ENCODE measurements at regions not wholly inside any gene's neighbourhood (a gene's known extent, or its start where the extent isn't known, plus 50 kb on each side); places are given as distances from the start of the nearest gene placed in this dataset.

DNA sequence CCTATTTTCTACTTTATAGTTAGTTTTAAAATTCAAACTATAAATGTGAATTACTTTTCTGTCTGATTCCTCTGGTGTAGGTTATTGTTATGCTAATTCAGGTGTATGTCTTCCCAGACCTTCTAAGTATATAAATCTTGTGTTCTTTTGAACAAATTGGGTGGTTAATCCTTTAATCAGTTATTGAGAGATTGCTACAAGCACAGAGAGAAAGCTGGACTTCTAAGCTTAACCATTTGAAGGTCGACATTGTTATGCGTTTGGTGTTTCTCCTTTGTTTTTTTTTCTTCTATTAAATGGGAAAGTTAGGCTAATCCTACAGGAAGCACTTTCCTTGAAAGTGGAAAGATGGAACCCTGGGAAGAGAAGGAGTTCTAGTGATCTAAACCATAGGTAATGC is 592.6 kb downstream of the SLC4A3 start:
- no peak for DNase-seq

DNA sequence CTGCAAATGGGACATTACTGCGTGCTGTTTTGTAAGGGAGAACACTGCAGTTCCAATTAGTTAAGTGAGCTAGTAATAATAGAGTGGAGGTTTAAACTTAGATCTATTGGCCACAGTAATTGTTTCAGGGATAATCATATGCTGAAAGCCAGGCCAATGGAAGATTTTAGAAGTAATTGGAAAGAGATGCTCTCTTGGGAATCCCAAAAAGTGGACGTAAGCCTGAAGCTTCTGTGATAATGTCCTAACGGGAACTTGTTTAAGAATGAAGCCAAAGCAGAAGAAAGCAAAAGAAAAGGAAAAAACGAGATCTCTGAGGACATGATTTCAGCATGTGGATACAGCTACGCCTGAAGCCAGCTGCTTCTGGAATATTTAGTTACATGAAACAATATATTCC is 594.6 kb downstream of the SLC4A3 start:
- no peak for DNase-seq

DNA sequence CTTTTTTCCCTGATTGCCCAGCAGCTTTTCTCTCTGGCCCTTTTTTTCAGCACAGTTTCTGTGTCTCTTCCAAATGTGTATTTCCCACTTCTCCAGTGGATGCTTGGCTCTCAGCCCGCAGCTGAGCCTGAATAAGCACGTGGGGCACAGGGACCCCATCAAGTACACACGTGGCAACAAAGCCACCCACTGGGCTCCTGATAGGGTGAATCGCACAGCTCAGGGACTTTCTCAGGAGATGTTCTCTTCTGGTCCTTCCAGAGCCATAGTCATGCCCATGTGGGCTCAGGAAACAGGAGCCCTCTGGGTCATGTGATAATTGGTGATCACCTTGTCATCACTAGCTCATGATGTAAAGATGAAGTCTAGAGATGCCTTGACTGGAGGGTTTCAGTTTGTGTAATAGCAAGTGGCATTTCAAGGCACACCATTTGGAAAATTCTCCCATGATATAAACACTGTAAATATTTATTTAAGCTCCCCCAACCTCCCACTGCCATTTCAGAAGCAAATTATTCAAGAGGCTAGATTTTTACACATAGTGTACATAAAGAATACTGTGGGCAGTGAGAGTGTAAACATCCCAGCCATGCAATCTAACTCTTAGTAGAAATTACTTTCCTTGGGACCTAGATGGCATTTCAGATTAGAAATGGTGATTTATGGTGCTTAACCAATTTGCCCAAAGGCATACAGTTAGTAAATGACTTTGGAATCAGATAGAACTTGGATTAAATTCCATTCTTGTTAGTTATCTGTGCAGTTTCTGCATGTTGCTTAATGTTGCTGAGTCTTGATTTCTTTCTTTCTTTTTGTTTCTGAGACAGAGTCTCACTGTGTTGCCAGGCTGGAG is 597.5 kb downstream of the SLC4A3 start:
- DNase-seq: peak; percentile 76

DNA sequence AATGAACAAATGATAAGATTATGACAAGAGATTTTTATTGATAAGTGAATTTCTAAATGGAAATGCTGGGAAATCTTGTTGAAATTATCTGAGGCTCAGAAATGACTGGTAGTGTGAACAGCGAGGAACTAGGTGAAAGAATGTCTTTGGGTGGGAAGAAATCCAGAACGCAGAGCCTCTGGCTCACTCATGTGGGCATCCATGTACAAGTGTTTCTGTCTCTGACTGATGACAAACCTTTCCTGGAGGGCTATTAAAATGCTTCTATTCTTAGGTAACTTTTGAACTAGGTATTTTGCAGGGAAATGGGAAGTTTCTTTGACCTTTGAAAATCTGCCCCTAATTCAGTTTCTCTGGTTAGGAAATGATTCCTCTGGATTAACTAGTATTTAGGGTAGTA is 598.6 kb downstream of the SLC4A3 start:
- no peak for DNase-seq

DNA sequence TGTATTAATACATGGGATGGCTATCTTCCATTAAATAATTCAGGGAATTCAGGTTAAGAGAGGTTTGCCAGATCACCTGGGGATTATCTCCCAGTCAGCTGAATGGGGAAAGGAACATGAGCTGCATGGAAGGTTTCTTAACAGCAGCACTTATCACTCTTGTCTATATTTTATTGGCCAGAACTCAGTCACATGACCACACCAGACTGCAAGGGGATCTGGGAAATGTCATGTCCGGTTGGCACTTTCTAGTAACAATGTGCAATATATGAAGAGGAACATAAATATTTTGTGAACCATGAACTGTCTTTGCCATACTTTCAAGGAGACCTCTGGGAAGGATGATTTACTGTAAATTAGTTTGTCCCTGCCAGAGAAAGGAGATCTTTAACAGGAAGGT is 599.1 kb downstream of the SLC4A3 start:
- no peak for DNase-seq

DNA sequence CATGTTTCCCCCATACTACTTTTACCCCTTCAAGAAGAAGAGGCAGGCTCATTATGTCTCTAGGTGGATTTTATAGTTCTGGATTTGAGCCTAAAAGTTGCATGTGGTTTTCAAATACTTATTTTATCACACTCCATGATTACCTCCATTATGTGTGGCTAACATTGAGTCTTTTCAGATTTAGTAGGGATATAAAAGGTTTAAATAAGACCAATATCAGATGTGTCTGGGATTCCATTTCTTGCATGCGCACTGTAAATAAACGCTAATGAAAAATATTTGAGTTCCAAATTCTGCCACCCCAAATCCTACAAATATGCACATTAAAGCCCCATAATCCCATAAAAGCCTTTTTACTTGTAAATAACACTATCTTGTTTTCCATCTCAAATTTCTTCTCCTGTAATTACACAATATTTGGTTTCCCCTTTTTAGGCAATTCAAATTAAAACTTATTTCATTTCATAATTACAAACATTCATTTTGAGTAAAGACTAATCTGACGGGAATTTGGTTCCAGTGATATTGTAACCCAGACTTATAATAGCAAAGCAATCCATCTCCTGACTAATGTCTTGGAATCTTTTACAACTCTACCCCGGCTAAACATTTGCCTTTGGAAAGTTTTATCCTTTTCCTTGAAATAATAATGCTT is 600.0 kb downstream of the SLC4A3 start:
- no peak for DNase-seq

DNA sequence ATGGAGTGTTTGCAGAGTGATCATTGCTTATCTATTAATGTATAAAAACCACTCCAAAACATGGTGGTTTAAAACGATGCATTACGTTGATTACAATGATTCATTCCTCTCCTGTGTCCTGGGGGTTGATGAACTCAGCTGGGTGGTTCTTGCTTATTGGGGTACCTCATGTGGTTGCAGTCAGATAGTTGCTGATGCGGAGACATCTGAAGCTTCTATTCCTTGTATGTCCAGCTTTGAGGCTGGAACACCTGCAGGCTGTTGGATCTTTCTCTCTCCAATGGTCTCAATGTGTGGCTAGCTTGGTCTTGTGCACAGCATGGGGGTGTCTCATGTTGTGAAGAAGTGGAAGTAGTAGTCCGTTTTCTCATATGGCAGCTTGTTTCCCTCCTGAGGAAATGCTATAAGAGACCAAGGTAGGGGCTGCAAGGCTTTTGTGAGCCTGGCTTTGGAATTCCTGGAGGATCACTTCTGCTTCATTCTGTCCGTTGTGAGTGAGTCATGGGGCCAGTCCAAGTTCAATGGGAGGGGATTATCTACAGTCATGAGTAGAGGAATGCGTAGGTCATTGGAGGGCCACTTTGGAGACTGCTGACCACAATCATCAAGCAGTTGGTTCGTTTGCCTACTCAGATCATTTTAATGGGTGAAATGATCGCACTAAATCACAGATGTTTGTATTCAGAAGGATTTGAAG is 601.0 kb downstream of the SLC4A3 start:
- DNase-seq: no peak

DNA sequence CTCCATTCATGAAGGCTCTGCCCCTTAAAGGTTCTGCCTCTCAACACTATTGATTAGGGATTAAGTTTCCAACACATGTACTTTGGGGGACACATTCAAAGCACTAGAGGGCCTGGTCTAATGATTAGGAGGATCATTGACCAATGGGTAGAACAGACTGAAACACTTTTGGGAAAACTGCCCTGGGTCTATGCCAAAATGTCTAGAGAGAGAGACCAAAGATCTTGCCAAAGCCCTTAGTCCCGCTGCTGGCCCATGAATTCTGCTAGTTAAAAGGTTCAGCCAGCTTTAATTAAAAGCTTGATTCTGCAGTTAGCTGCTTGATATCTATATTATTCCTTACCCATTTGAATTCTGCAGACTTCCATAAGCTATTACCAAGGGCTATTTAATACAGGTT is 613.2 kb downstream of the SLC4A3 start:
- DNase-seq: no peak

DNA sequence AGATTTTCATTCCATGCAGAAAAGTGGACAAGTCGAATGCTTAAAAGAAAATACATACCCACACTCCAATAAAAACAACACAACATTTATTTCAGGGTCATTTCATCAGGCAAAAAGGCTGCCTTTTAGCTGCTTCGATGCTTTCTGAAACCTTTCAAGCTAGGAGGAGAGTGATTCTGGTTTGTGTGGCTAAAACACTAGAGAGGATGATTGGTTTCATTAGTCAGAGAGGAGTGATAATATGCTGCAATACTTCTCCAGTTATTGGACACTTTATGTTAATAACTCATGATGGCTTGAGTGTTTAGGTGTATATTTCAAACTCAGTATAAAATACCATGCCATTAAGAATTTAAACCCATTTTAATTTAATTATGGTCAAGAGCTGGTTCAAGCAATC is 614.0 kb downstream of the SLC4A3 start:
- DNase-seq: no peak

DNA sequence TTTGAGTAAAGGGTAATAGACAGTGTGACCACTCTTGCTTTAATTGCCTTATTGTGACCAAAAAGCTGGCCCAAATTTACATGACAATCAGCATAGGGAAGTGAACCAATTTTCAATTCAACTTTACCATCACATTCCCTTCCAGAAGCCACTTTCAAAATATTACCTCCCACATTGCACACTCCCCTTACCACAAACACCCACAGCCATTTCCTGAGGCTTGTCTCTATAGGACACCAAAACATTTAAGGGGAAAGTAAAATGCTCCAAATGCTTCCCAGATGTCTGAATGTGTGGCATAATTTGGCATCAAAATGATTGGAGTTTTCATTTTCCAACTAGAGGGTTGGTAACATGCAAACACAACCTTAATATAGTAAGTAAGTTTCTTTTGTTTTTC is 616.1 kb downstream of the SLC4A3 start:
- DNase-seq: no peak

DNA sequence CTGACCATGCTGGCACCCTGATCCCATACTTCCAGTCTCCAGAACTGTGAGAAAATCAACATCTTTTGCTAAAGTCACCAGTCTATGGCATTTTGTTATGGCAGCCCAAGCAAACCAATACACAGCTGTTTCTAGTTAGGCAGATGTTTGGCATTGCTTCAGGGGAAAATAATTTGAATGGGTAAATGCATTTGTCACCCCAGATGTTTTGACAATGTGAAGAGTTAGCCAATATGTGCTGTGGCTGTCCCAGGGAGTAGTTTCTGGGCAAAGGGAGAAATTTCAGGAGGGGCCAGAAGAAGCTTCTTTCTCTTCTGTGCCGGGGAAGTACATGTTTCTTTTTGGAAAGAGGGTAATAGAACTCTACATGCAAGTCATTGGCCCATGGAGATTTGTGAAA is 619.0 kb downstream of the SLC4A3 start:
- DNase-seq: no peak

DNA sequence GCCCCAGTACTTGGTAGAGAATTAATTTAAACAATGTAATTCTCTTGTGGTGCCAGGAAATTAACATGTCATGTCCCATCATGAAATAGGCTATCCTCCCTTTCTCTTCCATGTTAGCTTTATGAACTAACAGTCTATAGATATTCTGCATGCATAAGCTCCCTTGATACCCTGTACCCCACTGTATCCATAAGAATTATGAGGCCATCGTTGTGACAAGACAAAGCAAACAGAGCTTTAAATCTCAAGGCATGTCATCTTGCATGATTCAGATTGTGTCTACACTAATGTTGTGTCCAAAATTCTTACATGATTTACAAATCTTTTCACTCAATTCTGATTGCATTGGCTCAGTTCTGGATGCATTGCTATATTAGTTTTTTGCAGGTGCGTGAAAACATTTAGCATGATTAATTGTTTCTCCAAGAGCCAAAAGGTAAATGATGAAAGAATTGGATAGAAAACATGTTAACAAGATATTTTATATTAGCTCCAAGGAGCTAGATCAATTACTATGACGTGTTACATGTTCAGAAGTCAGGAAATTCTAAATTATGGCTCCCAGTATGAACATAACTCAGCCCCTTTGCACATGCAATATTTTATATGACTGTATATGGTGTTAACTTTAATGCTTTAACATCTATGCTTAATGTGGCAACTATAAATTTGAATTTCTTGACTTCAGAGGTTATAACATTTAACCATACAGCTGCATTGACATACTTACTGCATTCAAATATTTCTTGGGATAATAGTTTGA is 620.3 kb downstream of the SLC4A3 start:
- DNase-seq: no peak

DNA sequence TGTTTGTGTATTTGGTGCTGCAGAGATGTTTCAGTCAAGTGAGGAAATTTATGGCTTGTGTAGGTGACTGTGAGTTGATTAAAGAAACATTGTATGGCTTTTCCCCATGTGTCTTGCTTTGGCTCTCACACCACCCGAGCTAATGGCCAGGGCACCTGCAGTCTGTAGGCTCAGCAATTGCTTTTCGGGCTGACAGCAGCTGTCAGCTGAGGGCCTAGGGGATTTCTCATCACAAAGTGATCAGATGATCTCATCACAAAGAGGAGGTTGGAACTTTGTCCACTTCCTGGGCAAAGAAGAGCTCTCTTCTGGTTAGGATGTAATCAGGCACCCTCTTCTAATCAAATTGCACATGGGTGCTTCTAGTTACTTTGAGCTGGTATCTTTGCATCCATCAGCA is 632.2 kb downstream of the SLC4A3 start:
- DNase-seq: no peak

DNA sequence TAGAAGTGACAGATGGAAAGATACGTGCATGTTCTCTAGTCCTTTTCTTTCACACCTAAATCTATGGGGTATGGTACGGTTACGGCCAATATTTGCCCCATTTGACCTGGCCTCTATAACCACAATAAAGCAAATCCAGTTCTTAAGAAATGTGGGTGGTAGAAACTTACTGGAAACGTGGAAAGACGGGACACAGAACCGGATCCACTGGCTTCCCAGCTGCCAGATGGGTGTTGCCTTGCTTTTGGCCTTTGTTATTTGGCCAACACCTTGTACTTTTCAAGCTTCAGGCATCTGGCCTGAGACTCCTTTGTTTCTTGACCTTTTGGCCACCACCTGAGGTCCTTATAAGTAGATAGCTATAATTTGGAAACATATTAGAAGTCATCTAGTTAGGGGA is 635.9 kb downstream of the SLC4A3 start:
- DNase-seq: no peak

DNA sequence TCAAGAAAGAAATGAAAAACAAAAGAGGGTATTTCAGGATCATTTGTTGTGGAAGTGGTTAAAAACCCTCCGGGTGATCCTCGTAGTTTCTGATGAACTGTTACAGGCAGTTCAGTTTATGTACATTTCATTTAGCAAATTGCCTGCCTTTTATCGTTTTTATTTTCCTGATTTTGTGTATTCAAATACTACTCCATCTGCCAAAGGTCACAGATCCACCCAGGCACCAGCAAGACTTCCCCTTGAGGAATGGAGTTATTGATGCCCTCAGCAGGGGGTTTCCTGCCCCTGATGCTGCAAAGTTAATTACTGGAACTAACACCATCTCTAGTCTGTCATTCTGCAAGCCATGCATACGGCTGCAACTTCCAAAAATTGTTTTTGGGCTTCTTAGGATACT is 641.9 kb downstream of the SLC4A3 start:
- DNase-seq: no peak

DNA sequence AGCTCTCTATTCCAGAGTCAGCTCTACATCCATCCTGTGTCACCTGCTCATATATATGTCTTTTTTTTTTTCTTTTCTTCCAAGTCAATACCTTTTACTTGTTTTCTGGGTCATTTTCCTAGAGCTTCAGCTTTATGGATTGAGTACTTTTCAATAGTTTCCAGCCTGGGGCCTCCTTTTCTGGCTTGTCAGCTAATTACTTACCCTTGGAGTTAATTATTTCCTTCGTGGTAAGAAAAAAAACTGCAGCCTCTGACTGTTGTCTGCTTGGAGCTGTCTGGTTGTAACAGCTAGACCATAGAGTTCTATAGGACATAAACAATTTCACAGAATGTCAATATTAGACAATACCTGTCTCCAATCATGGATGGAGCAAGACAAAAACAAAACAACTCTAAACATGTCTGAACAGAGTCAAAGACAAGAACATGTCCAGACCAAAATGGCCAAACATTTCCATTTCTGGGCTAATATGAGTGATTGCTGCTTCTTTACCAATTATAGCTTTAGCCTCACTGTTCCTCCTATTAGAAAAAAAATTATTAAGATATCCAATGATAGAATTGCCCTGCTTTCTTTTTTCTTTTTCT is 643.1 kb downstream of the SLC4A3 start:
- no peak for DNase-seq

DNA sequence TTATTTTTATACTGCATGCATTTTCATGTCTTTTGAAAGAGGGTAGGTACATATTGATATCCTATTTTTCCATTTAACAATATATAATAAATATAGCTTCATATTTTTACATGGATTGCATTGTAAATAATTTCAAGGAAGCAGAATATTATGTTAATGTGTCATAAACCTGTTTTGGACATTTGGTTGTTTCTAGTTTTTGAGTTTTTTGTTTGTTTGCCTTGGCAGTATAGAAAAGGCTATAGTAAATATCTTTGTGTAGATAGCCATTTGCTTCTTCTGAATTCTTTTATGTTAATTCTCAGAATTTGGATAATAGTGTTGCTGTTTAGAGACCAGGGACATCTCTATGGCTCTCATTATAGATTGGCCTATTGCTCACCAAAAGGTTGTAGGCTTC is 645.2 kb downstream of the SLC4A3 start:
- DNase-seq: no peak

DNA sequence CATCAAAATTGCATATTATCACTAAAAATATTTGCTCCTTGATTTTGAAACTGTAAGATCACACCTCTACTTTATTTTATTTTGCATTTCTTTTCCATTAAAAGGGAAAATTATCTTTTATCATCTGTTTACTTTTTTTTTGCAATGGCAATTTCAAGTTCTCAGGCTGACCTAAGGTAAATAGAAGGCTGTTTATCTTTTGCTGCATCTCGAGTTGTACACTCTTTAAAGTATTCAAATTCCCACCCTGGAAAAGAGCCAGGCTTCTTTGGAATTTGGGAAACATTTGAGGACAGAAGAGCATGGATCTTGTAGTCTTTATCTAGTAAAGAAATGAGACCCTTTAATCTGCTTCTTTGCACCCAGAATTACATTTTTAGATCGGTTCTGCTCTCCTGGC is 645.7 kb downstream of the SLC4A3 start:
- no peak for DNase-seq

DNA sequence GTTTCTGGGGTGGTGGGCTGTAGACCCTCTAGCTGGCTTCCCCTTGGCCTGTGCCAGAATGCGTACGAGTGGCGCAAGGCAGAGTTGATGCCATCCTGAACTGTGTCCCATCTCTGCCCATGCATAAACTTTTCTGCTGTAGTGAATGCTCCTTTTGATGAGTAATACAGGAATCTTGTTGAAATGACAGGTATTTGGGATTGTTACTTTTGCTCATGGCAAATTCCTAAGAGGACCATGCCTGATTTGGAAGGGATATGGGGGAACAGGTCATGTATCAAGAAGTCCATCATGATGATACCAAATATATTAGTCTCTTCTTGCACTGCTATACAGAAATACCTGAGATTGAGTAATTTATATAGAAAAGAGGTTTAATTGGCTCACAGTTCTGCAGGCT is 648.0 kb downstream of the SLC4A3 start:
- no peak for DNase-seq

DNA sequence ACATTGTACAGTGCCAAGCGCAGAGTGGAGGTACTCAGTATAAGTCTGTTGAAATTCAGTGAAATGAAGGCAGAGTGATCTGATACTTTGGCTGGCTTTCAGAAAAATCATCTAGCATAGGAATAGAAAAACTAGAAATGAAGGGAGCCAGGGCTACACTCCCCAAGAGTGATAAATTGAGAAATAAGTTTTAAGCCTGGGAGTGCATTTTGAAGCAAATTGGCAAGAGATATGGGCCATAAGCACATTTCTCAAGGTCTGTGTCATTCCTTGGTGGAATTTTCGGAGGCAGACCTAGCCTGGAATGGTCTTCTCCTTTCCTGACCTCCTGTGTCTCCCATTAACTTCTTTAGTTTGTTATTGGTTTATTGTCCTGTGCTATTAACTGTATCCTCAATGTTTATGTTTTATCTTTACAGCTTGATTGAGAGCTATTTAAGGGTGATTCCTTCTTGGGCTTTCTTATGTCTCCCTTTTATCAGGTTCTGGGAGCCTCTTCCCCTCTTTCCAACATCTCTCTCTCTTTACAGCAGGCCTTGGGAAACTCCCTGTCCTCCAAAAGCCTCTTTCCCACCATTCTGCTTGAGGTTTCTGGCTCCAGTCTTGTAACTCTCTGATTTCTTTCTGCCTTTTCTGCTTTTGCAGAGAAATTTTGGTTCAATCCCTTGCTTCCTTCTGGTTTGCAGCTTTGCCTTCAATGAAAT is 649.5 kb downstream of the SLC4A3 start:
- DNase-seq: no peak

DNA sequence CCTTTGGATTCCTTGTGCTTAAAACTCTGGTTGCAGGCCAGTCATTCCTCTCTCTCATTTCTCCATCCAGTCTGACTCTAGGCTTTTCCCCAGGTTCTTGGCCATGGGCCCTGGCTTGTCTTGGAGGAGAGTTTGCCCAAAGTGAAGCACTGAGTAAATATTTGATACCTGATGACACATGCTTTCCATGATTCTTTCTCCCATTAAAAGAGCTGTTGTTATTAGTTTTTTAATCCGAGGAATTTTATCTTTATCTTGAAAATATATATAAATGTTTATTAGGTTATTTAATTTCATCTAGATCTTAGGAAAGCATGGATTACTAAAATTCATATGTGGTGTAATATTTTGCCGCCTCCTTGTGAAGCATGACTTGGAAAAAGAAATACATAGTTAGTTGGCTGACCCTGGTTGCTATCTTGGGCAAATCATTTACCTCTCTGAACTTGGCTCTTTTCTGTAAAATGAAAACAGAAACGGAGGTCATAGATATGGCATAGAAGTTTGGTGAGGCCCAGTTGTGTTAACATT is 650.1 kb downstream of the SLC4A3 start:
- DNase-seq: no peak

Data from renal pelvis (tissue), 1 donor.